ENCODE measurements at regions not wholly inside any gene's neighbourhood (a gene's known extent, or its start where the extent isn't known, plus 50 kb on each side); places are given as distances from the start of the nearest gene placed in this dataset.

- H4K8ac ChIP-seq (ENCODE audit: low read depth in 2 of 2, low read length in 2 of 2): no peak overlapping the region
- H2AFZ ChIP-seq (replicated peaks; ENCODE audit: low read length, poor library complexity): no peak overlapping the region
- H4K20me1 ChIP-seq (ENCODE audit: insufficient read depth, low read length): no peaks in the 10 kb centered on the region
- no peak overlapping the region for H3K14ac ChIP-seq (replicated peaks; ENCODE audit: low read depth, low read length)
- no peak overlapping the region for H3K9ac ChIP-seq (ENCODE audit: low read depth, low read length)
- H2AK9ac ChIP-seq (replicated peaks; ENCODE audit: low read depth, low read length, poor library complexity): no peak overlapping the region
- in situ Hi-C loops (cut with MboI; ENCODE audit: low sequenced_read_pairs): no loop called here
- dilution Hi-C loops (cut with HindIII; ENCODE audit: low sequenced_read_pairs, unreplicated experiment): no loop called here
- H3K36me3 ChIP-seq (ENCODE audit: control insufficient read depth, insufficient read depth, low read length): no peaks in the 10 kb centered on the region
- no peak overlapping the region for H3K4ac ChIP-seq (ENCODE audit: low read depth, low read length)
- CTCF ChIA-PET: no interaction called here
- TF ChIP-seq MXI1 (IDR thresholded peaks at IDR 0.05; ENCODE audit: borderline replicate concordance, low read depth, low read length) (no peak), RFX5 (IDR thresholded peaks at IDR 0.05; ENCODE audit: low read depth, low read length) (no peak), FOS (IDR thresholded peaks at IDR 0.05; ENCODE audit: low read depth, low read length) (no peak), CEBPB (IDR thresholded peaks at IDR 0.05; ENCODE audit: low read depth, low read length) (no peak), NFE2L2 (IDR thresholded peaks at IDR 0.05; ENCODE audit: low read depth, low read length) (no peak), SMC3 (IDR thresholded peaks at IDR 0.05; ENCODE audit: low read depth, low read length) (no peak), RAD21 (IDR thresholded peaks at IDR 0.05; ENCODE audit: low read length) (no peak), MAZ (IDR thresholded peaks at IDR 0.05; ENCODE audit: borderline replicate concordance, low read depth, low read length) (no peak), MAFK (IDR thresholded peaks at IDR 0.05; ENCODE audit: low read depth, low read length) (no peak)
- H3K27ac ChIP-seq (ENCODE audit: insufficient read depth, low read length): no peak overlapping the region
- H2BK120ac ChIP-seq (ENCODE audit: low read depth, low read length): no peak overlapping the region
- H3K9me3 ChIP-seq (ENCODE audit: control insufficient read depth, insufficient read depth, low read length): no peaks in the 10 kb centered on the region
- POLR2A ChIA-PET (ENCODE audit: unreplicated experiment): no interaction called here
- no peaks in the 10 kb centered on the region for H3K27me3 ChIP-seq (ENCODE audit: control insufficient read depth, insufficient read depth, low read length)
- BruUV-seq (replicated peaks): no TSS peak
- intact Hi-C loops (cut with micrococcal nuclease): no loop called here
- no peaks in the 10 kb centered on the region for H3K9me1 ChIP-seq (ENCODE audit: insufficient read depth, low read length)
- ATAC-seq (ENCODE audit: low read depth): no peak
- H3K4me3 ChIP-seq (ENCODE audit: insufficient read depth, low read depth, low read length): no peak overlapping the region
- H2AK5ac ChIP-seq (ENCODE audit: low read depth, low read length): no peak overlapping the region
- H2BK20ac ChIP-seq (ENCODE audit: low read depth, low read length): no peak overlapping the region
- H3K56ac ChIP-seq (ENCODE audit: extremely low read depth, insufficient read depth, low read length): no peak overlapping the region
- no peak overlapping the region for H3K4me2 ChIP-seq (ENCODE audit: low read depth, low read length)
- no peaks in the 10 kb centered on the region for H3K79me1 ChIP-seq (ENCODE audit: low read depth in 1 of 2, low read length in 2 of 2)
- WGBS, 2 experiments (ENCODE audit: extremely low coverage in 2 of 2, insufficient read length in 1 of 2): no CpG with 5 or more reads among the region's 2 CpGs
- no peak overlapping the region for H2BK15ac ChIP-seq (ENCODE audit: low read depth, low read length)
- no peaks in the 10 kb centered on the region for H3K4me1 ChIP-seq (ENCODE audit: control insufficient read depth, insufficient read depth, low read length)
- no peak overlapping the region for H3K18ac ChIP-seq (ENCODE audit: low read depth, low read length)
- no peak overlapping the region for H4K91ac ChIP-seq (ENCODE audit: insufficient read depth, low read depth, low read length)
- H3K23ac ChIP-seq (ENCODE audit: low read depth, low read length): no peak overlapping the region
- no peak for DNase-seq
- H2BK5ac ChIP-seq (ENCODE audit: low read depth, low read length, poor library complexity, severe bottlenecking): no peak overlapping the region
- no peak overlapping the region for H4K5ac ChIP-seq (ENCODE audit: low read depth, low read length)
These were observed 210.0 kb upstream of the PPP2R3A start for GRCh38 chr3:135755330-135756105.
